GM18520 (cell line): ENCODE measurements at regions not wholly inside any gene's neighbourhood (a gene's known extent, or its start where the extent isn't known, plus 50 kb on each side); places are given as distances from the start of the nearest gene placed in this dataset.
"Not testable (repeated sequence)": the region's sequence is repeated elsewhere in the genome, so short reads cannot be mapped to it uniquely, and the experiment has no call there.

Source experiments
- ATAC-seq: cut with Tn5 transposase; IDR thresholded peaks from one replicate; pipeline ENCODE4 v1.9.1; 2021; ENCODE audit not compliant: unreplicated experiment

GRCh38 chr11:38595359-38596016, 1997.5 kb upstream of the RAG2 start:
- not testable (repeated sequence) for ATAC-seq

- no peak for ATAC-seq
Observed at GRCh38 chr11:38594895-38595294, 1996.9 kb upstream of the RAG2 start.

- no peak for ATAC-seq
Observed at GRCh38 chr11:38593649-38594048, 1995.6 kb upstream of the RAG2 start.

DNA sequence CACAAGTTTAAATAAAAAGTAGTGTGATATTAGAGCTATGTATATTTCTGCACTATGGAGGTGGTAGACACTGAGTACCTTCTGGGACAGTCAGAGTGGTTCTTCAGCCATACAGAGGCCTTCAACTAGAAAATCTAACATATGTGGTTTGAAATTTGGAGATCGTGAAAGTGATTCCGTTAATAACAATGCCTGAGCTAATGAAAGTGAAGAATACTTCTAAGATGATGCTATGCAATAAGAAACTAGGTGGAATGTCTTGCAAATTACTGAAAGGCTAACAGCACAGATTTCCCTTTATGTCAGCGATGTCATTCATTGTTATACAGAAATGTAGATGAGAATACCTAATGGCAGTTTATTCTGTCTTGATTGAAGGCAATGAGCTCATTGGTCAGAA, 1984.7 kb upstream of the RAG2 start:
- no peak for ATAC-seq

- ATAC-seq, result no peak
Observed at GRCh38 chr11:38582151-38582550, 1984.1 kb upstream of the RAG2 start.

DNA sequence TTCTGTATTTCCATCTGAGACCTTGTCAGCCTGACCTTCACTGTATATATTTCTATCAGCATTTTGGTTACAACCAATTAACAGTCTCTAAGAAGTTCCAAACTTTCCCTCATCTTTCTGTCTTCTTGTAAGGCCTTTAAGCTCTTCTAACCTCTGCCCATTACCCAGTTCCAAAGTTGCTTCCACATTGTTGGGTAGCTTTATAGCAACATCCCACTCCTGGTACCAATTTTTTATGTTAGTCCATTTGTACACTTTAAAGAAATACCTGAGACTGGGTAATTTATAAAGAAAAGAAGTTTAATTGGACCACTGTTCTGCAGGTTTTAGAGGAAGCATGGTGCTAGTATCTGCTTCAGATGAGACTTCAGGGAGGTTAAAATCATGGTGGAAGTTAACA, 1979.7 kb upstream of the RAG2 start:
- no peak for ATAC-seq

DNA sequence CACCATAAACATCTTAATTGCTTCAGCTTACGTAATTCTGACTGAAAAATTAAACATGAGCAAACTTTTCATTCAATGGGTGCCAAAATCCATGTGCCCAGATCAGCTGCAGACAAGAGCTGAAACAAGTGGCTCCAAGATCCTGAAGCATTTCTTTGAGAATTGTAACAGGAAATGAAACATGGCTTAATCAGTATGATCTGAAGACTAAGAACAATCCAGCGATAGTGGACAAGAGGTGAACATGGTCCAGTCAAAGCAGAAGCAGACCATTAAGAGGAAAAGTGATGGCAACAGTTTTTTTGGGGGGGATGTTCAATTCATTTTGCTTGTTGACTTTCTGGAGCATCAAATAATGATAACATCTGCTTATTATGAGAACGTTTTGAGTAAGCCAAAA, 1964.5 kb upstream of the RAG2 start:
- ATAC-seq, result no peak

GRCh38 chr11:38553148-38553547, 1955.1 kb upstream of the RAG2 start:
- no peak for ATAC-seq

- ATAC-seq, result no peak
Observed at GRCh38 chr11:38547462-38547861, 1949.4 kb upstream of the RAG2 start.

- ATAC-seq, result no peak
Observed at GRCh38 chr11:38543986-38544385, 1946.0 kb upstream of the RAG2 start.

DNA sequence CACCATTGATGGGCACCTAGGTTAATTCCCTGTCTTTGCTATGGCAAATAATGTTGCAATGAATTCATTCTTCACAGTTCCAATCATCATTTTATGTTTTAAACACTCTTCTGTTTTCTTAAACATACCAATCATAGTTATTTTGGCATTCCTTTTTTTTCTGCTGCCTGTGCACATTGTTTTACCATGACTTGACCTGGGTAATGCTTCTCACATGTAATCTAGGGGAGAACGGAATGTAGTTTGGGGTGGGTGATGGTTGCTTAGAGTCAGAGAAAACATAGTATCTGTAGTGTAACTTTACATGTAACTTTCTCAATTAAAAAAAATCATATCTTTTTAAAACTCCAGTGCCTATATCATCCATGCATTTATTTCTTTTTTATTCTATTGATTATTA, 1945.3 kb upstream of the RAG2 start:
- no peak for ATAC-seq

- no peak for ATAC-seq
Observed at GRCh38 chr11:38538866-38539680, 1941.0 kb upstream of the RAG2 start.

DNA sequence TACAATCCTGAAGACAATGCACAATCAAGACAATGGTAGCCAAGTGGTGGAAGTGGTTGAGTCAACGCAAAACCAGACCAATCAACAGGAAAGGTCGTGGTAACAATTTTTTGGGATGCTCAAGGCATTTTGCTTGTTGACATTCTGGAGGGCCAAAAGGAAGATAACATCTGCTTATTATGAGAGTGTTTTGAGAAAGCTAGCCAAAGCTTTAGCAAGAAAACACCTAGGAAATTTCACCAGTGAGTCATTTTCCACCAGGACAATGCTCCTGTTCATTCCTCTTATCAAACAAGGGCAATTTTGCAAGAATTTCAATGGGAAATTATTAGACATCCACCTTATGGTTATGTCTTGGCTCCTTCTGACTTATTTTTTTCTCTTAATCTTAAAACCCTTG, 1932.2 kb upstream of the RAG2 start:
- ATAC-seq, result no peak

DNA sequence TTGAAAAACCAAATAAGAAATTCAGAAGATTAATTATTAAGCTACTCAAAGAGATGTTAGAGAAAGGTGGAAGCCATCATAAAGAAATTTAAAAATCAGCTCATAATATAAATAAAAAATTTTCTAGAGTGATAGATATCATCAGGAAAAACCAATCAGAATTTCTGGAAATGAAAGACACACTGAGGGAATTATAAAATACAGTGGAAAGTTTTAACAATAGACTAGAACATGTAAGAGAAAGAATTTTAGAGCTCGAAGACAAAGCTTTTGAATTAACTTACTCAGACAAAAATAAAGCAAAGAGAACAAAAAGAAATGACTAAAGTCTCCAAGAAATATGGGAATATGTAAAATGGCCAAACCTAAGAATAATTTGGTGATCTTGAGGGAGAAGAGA, 1926.9 kb upstream of the RAG2 start:
- ATAC-seq, result no peak

DNA sequence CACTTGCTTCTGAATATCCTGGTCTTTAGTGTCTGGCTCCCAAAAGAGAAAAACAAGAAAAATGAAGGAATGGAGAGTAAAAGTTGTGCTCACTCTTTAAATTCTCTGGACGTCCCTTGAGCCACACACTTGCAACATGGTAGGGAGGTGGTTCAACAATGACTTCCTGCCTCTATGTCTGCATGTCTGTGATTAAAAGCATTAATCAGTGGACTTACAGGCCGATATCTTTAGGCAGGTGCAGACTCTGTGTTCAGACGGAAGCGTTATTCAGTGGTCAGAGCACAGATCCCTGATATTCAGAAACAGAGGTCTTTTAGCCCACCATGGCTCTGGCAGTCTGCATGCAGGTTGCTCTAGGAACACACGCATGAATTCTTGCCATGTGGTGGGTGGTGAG, 1920.0 kb upstream of the RAG2 start:
- no peak for ATAC-seq

DNA sequence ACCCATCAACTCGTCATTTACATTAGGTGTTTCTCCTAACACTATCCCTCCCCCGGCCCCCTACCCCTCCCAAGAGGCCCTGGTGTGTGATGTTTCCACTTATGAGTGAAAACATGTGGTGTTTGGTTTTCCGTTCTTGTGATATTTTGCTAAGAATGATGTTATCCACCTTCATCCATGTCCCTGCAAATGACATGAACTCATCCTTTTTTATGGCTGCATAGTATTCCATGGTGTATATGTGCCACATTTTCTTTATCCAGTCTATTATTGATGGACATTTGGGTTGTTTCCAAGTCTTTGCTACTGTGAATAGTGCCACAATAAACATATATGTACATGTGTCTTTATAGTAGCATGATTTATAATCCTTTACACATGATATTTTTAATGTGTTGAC, 1914.8 kb upstream of the RAG2 start:
- ATAC-seq, result not testable (repeated sequence)

GRCh38 chr11:38510041-38510440, 1912.0 kb upstream of the RAG2 start:
- ATAC-seq, result no peak

DNA sequence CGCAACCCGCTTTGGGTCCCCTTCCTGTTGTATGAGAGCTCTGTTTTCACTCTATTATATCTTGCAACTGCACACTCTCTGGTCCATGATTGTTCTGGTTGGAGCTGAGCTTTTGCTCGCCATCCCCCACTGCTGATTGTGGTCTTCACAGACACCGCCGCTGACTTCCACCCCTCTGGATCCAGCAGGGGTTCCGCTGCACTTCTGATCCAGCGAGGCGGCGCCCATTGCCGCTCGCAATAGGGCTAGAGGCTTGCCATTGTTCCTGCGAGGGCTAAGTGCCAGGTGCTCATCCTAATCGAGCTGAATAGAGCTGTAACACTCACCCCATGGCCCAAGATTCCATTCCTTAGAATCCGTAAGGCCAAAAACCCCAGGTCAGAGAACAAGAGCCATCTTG, 1905.8 kb upstream of the RAG2 start:
- no peak for ATAC-seq

DNA sequence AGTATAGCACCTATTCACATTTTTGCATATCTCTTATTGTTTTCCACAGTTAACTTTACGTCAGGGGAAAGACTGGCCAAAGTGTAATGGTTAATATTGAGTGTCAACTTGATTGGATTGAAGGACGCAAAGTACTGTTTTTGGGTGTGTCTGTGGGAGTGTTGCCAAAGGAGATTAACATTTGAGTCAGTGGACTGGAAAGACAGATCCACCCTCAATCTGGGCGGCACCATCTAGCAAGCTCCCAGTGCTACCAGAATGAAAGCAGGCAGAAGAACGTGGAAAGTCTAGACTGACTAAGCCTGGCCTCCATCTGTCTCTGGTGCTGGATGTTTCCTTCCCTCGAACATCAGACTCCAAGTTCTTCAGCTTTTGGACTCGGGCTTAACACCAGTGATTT, 1900.7 kb upstream of the RAG2 start:
- no peak for ATAC-seq

- no peak for ATAC-seq
Observed at GRCh38 chr11:38491986-38492385, 1894.0 kb upstream of the RAG2 start.

- no peak for ATAC-seq
Observed at GRCh38 chr11:38481391-38481790, 1883.4 kb upstream of the RAG2 start.

DNA sequence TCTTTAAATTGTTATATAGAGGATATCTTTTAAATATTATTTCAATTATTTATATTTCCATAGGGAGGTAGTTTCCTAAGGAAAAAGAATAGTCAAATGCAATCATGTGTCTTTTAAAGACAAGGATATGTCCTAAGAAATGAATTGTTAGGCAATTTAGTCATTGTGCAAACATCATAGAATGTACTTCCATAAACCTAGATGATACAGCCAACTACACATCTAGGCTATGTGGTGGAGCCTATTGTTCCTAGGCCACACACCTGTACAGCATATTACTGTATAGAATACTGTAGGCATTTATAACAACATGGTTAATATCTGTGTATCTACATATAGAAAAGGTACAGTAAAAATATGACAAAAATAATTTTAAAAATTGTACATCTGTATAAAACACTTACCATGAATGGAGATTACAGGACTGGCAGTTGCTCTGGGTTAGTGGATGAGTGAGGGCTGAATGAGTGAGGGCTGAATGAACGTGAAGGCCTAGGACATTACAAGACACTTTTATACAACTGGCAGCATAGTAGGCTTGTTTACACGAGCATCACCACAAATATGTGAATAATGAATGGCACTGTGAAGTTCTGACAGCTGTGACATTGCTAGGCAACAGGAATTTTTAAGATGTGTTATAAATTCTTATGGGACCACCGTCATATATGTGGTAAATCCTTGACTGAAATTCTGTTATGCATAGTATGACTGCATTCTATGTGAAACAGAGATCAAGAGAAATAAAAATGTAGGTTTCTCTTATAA, 1879.0 kb upstream of the RAG2 start:
- no peak for ATAC-seq
